Body of pancreas (tissue), 4 donors: ENCODE measurements at regions not wholly inside any gene's neighbourhood (a gene's known extent, or its start where the extent isn't known, plus 50 kb on each side); places are given as distances from the start of the nearest gene placed in this dataset. TPM values are rescaled to one million over a fixed set of nuclear protein-coding genes. Genes with fewer than 3 reads are reported as not detected.
A peak's percentile ranks its signal among the peaks of the same experiment; 100 is the strongest.
"Not testable (repeated sequence)": the region's sequence is repeated elsewhere in the genome, so short reads cannot be mapped to it uniquely, and the experiment has no call there.

ENCODE experiments used
- ATAC-seq: fragments of 150-250 bp; one replicate; pipeline ENCODE4 v1.9.1; 2016
- DNase-seq, 4 donors: peaks; one replicate each; pipeline ENCODE4 v3.0.0-alpha.2; 2019
- H3K27ac ChIP-seq, 4 donors: fragments of 200-600 bp; sonication (generic); 1 replicate in 3 of 4; 2 replicates in 1 of 4; pipeline versions ENCODE4 v1.5.1 to v1.6.1; 2016 to 2019; ENCODE audit warnings: mild to moderate bottlenecking in 1 of 4, mixed read lengths in 1 of 4, moderate library complexity in 1 of 4
- H3K27me3 ChIP-seq, 2 donors: fragments of 200-600 bp; sonication (generic); one replicate each; pipeline ENCODE4 v1.6.0; 2016; ENCODE audit warnings: mild to moderate bottlenecking in 1 of 2
- H3K36me3 ChIP-seq, 2 donors: fragments of 200-600 bp; sonication (generic); replicated peaks in 1 of 2; 2 replicates each; pipeline ENCODE4 v1.5.1; 2016; ENCODE audit warnings: low read depth in 2 of 2; ENCODE audit not compliant: insufficient read depth in 1 of 2
- H3K4me1 ChIP-seq: fragments of 200-600 bp; sonication (generic); one replicate; pipeline ENCODE4 v1.6.0; 2016
- H3K4me3 ChIP-seq, 2 donors: fragments of 200-600 bp; sonication (generic); 1 replicate in 1 of 2; 2 replicates in 1 of 2; pipeline ENCODE4 v1.5.1; 2016 to 2019
- H3K9me3 ChIP-seq, 3 donors: fragments of 200-600 bp; sonication (generic); 1 replicate in 2 of 3; 2 replicates in 1 of 3; pipeline ENCODE4 v1.5.1; 2016
- CTCF ChIP-seq, 7 experiments: fragments of 450-650 bp in 4 of 7; fragments of 200-600 bp in 3 of 7; sonication (generic) in 3 of 7; IDR thresholded peaks; one replicate each; pipeline ENCODE4 v1.5.1; 2016 to 2019; ENCODE audit warnings: antibody characterized with exemption in 7 of 7
- WGBS, 2 donors: methylation state at CpG; one replicate each; pipeline ENCODE4 v1.1.5; 2017; 5-methylcytosine and 5-hydroxymethylcytosine counted together
- intact Hi-C: fragments of 100-400 bp; cut with DNase I; formaldehyde crosslinking; loops from one replicate; pipeline ENCODE4 v1.15.1; 2023
- small RNA-seq: library from RNA; depleted of rRNA; stranded (forward); fragments of <200 nt; gene quantifications from one replicate; pipeline ENCODE3, GENCODE V24; 2016

DNA sequence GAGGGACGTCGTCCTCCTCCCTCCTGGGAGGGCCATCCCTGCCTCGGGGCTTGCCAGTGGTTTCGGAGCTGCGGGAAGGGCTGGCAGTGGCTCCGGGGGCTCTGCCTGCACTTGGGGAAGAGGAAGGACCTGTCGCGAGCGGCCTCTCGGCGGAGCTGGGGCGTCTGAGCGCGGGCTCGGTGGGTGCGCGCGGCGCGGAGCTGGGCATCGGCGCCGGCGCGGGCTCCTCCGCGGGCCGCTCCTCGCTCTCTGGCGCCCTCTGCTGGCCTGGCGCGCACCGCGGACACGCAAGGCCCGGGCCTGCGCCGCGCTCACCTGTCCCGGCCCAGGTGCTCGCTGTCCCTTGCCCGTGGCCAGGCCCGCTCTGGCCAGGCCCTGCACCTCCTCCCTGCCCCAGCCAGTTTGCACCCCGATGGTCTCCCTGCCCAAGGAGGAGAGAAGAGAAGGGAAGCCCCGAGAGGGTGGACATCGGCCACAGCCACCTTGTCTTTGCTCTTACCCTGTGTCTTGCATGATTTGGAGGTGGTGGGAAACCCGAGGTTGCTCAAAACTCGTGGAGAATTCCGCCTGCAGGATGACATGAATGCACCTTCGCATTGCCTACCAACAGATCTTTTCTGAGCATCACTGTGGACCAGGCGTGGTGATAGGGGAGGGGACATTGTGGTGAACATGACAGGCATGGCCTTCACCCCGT is 119.2 kb downstream of the OTOP1 start:
- 12 to 16% methylated on average over 7 to 36 of the region's 52 CpGs for WGBS, 2 donors

GRCh38 chr4:4115381-4115780 is 111.3 kb downstream of the OTOP1 start:
- H3K9me3 ChIP-seq = not testable (repeated sequence)

More for the DNA sequence above, 119.2 kb downstream of the OTOP1 start:
- TF ChIP-seq CTCF (IDR thresholded peaks at IDR 0.05) = peak in 6 of 7 experiments; percentile 46 to 93 (median 74)
- peak; percentile 33 for ATAC-seq
- H3K36me3 ChIP-seq, H3K4me1 ChIP-seq, H3K27ac ChIP-seq, H3K9me3 ChIP-seq, H3K27me3 ChIP-seq, intact Hi-C loops: not testable (repeated sequence)
- DNase-seq = peak; percentile 58 to 83 (median 66)
- peak overlapping the region; percentile 30 to 36 for H3K4me3 ChIP-seq

GRCh38 chr4:4116901-4117300 is 109.8 kb downstream of the OTOP1 start:
- H3K36me3 ChIP-seq, H3K27me3 ChIP-seq, H3K9me3 ChIP-seq, DNase-seq, ATAC-seq, intact Hi-C loops, H3K27ac ChIP-seq, H3K4me3 ChIP-seq, H3K4me1 ChIP-seq: not testable (repeated sequence)
- 80% methylated on average over 1 of the region's 1 CpG; no CpG with 5 or more reads in 1 of the 2 donors for WGBS, 2 donors

More at GRCh38 chr4:4115381-4115780, 111.3 kb downstream of the OTOP1 start:
- ATAC-seq, H3K36me3 ChIP-seq, H3K4me1 ChIP-seq, H3K27ac ChIP-seq, H3K4me3 ChIP-seq, intact Hi-C loops, DNase-seq, H3K27me3 ChIP-seq: not testable (repeated sequence)
- WGBS, 2 donors = 80% methylated on average over 13 of the region's 13 CpGs; no CpG with 5 or more reads in 1 of the 2 donors

DNA sequence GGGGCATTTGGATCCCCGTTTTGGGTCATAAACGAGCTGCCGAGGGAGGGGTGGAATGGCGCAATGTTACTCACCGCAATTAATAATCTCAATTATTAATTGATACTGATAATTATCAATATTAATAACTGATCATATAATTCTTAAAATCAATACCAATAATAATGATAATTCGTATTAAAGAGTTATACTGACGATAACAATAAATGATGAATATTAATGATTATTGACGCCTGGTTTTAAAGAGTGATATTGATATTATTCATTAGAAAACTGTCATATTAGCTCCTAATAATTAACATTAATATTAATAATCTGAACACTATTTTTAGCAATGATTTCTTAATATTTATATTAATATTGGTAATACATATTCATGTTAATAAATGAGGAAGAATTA is 92.4 kb downstream of the OTOP1 start:
- ATAC-seq, H3K27me3 ChIP-seq, H3K4me1 ChIP-seq, H3K36me3 ChIP-seq, H3K4me3 ChIP-seq, intact Hi-C loops, H3K27ac ChIP-seq, H3K9me3 ChIP-seq, DNase-seq: not testable (repeated sequence)
- 53 to 55% methylated on average over 8 of the region's 8 CpGs for WGBS, 2 donors

- H3K27me3 ChIP-seq, intact Hi-C loops, H3K9me3 ChIP-seq, H3K4me3 ChIP-seq, DNase-seq, ATAC-seq, H3K36me3 ChIP-seq, H3K4me1 ChIP-seq, H3K27ac ChIP-seq: not testable (repeated sequence)
- 74 to 81% methylated on average over 9 of the region's 9 CpGs for WGBS, 2 donors
Observed at GRCh38 chr4:4136621-4137020, 90.1 kb downstream of the OTOP1 start.

Small RNA genes lying in the stretch of these regions (small RNA-seq; reads per million reads assigned to genes)
- not detected for gene AC116562.3
